Neural cell (in vitro differentiated cells): ENCODE measurements at regions not wholly inside any gene's neighbourhood (a gene's known extent, or its start where the extent isn't known, plus 50 kb on each side); places are given as distances from the start of the nearest gene placed in this dataset.

Experiments used
- H2AFZ ChIP-seq: fragments of 200-600, 300-800 bp; sonication (generic), shearing (Covaris generic); 2 replicates; pipeline ENCODE4 v1.6.0; 2014; ENCODE audit warnings: low read depth, mild to moderate bottlenecking, antibody characterized with exemption, low read length, moderate library complexity
- H3F3A ChIP-seq: fragments of 200-600 bp; shearing (Covaris generic); 2 replicates; pipeline ENCODE4 v1.6.1; 2016; ENCODE audit warnings: mild to moderate bottlenecking, moderate library complexity, mixed read lengths, antibody characterized with exemption, low read length; ENCODE audit not compliant: insufficient read depth, poor library complexity, severe bottlenecking
- H3K27ac ChIP-seq: fragments of 200-600, 300-800 bp; sonication (generic), shearing (Covaris generic); 2 replicates; pipeline ENCODE4 v1.5.1; 2014; ENCODE audit warnings: mild to moderate bottlenecking, low read length, moderate library complexity
- H3K27me3 ChIP-seq: fragments of 300-800, 200-600 bp; sonication (generic), shearing (Covaris generic); 2 replicates; pipeline ENCODE4 v1.6.0; 2014; ENCODE audit warnings: mild to moderate bottlenecking, low read depth, low read length, moderate library complexity; ENCODE audit not compliant: insufficient read depth
- H3K36me3 ChIP-seq: fragments of 300-800, 200-600 bp; sonication (generic), shearing (Covaris generic); 2 replicates; pipeline ENCODE4 v1.5.1; 2014; ENCODE audit warnings: mild to moderate bottlenecking, antibody characterized with exemption, low read length, moderate library complexity; ENCODE audit not compliant: insufficient read depth
- H3K4me2 ChIP-seq: fragments of 300-800, 200-600 bp; sonication (generic), shearing (Covaris generic); 2 replicates; pipeline ENCODE4 v1.6.0; 2014; ENCODE audit warnings: mild to moderate bottlenecking, low read length
- H3K4me3 ChIP-seq: fragments of 300-800, 200-600 bp; sonication (generic), shearing (Covaris generic); 2 replicates; pipeline ENCODE4 v1.5.1; 2014; ENCODE audit warnings: mild to moderate bottlenecking, low read length, moderate library complexity
- H3K79me2 ChIP-seq: fragments of 200-600 bp; shearing (Covaris generic); replicated peaks from 2 replicates; pipeline ENCODE4 v1.6.0; 2014; ENCODE audit warnings: mild to moderate bottlenecking, low read length, moderate library complexity; ENCODE audit not compliant: insufficient read depth
- H3K9ac ChIP-seq: fragments of 300-800, 200-600 bp; sonication (generic), shearing (Covaris generic); 2 replicates; pipeline ENCODE4 v1.6.1; 2016; ENCODE audit warnings: mild to moderate bottlenecking, low read length, mixed read lengths
- H3K9me2 ChIP-seq: fragments of 200-600 bp; shearing (Covaris generic); 2 replicates; pipeline ENCODE4 v1.6.1; 2016; ENCODE audit warnings: mild to moderate bottlenecking, low read length, mixed read lengths; ENCODE audit not compliant: insufficient read depth
- H3K9me3 ChIP-seq: fragments of 200-600, 300-800 bp; sonication (generic), shearing (Covaris generic); 2 replicates; pipeline ENCODE4 v1.6.1; 2016; ENCODE audit warnings: mild to moderate bottlenecking, mixed run types, low read length, moderate library complexity, mixed read lengths
- H4K20me1 ChIP-seq: fragments of 200-600 bp; shearing (Covaris generic); 2 replicates; pipeline ENCODE4 v1.6.1; 2016; ENCODE audit warnings: mild to moderate bottlenecking, mixed run types; ENCODE audit not compliant: insufficient read depth
- EP300 ChIP-seq: fragments of 450-650 bp; conservative IDR thresholded peaks from 2 replicates; pipeline ENCODE4 v1.6.1; 2014; ENCODE audit warnings: antibody characterized with exemption, mild to moderate bottlenecking, moderate library complexity; ENCODE audit not compliant: poor library complexity, severe bottlenecking
- EZH2 ChIP-seq: fragments of 200-600, 300-800 bp; shearing (Covaris generic), sonication (generic); IDR thresholded peaks from 2 replicates; pipeline ENCODE4 v1.6.1; 2014; ENCODE audit warnings: antibody characterized with exemption, low read length, borderline replicate concordance, mild to moderate bottlenecking; ENCODE audit not compliant: insufficient read depth, poor library complexity, severe bottlenecking
- MXI1 ChIP-seq: fragments of 450-650 bp; conservative IDR thresholded peaks from 2 replicates; pipeline ENCODE4 v1.6.1; 2014; ENCODE audit warnings: antibody characterized with exemption, mild to moderate bottlenecking; ENCODE audit not compliant: poor library complexity, severe bottlenecking
- POLR2AphosphoS5 ChIP-seq: IDR thresholded peaks from 2 replicates; pipeline ENCODE4 v1.6.1; 2012
- RAD21 ChIP-seq: fragments of 450-650 bp; conservative IDR thresholded peaks from 2 replicates; pipeline ENCODE4 v1.6.1; 2014; ENCODE audit warnings: antibody characterized with exemption, mild to moderate bottlenecking, moderate library complexity
- REST ChIP-seq: IDR thresholded peaks from 2 replicates; pipeline ENCODE4 v1.6.1; 2012; ENCODE audit warnings: borderline replicate concordance
- SMC3 ChIP-seq: fragments of 450-650 bp; conservative IDR thresholded peaks from 2 replicates; pipeline ENCODE4 v1.6.1; 2014; ENCODE audit warnings: antibody characterized with exemption, mild to moderate bottlenecking, moderate library complexity; ENCODE audit not compliant: poor library complexity
- TAF1 ChIP-seq: IDR thresholded peaks from 2 replicates; pipeline ENCODE4 v1.6.1; 2012; ENCODE audit warnings: low read depth
- TF ChIP-seq, protein P1 (sequence below): fragments of 450-650 bp; IDR thresholded peaks from 2 replicates; pipeline ENCODE4 v1.5.1; 2014; ENCODE audit warnings: antibody characterized with exemption, mild to moderate bottlenecking, moderate library complexity; ENCODE audit not compliant: poor library complexity, severe bottlenecking

- no peaks in the 10 kb centered on the region for H3K9me2 ChIP-seq
- no peaks in the 10 kb centered on the region for H4K20me1 ChIP-seq
- H3K9ac ChIP-seq: no peak overlapping the region
- TF ChIP-seq TAF1 (no peak), EZH2 (no peak), REST (no peak), SMC3 (no peak), RAD21 (no peak), POLR2AphosphoS5 (no peak), MXI1 (no peak), EP300 (no peak)
- TF ChIP-seq, protein P1, sequence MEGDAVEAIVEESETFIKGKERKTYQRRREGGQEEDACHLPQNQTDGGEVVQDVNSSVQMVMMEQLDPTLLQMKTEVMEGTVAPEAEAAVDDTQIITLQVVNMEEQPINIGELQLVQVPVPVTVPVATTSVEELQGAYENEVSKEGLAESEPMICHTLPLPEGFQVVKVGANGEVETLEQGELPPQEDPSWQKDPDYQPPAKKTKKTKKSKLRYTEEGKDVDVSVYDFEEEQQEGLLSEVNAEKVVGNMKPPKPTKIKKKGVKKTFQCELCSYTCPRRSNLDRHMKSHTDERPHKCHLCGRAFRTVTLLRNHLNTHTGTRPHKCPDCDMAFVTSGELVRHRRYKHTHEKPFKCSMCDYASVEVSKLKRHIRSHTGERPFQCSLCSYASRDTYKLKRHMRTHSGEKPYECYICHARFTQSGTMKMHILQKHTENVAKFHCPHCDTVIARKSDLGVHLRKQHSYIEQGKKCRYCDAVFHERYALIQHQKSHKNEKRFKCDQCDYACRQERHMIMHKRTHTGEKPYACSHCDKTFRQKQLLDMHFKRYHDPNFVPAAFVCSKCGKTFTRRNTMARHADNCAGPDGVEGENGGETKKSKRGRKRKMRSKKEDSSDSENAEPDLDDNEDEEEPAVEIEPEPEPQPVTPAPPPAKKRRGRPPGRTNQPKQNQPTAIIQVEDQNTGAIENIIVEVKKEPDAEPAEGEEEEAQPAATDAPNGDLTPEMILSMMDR: no peak
- no peaks in the 10 kb centered on the region for H3K9me3 ChIP-seq
- no peaks in the 10 kb centered on the region for H3K79me2 ChIP-seq
- no peaks in the 10 kb centered on the region for H3K27me3 ChIP-seq
- no peak overlapping the region for H3K27ac ChIP-seq
- H3K4me3 ChIP-seq: no peak overlapping the region
- H3K36me3 ChIP-seq: no peaks in the 10 kb centered on the region
- H3K4me2 ChIP-seq: no peak overlapping the region
- no peak overlapping the region for H2AFZ ChIP-seq
- H3F3A ChIP-seq: no peaks in the 10 kb centered on the region
Observed at GRCh38 chr20:12502443-12502842, 506.3 kb upstream of the SPTLC3 start.

GRCh38 chr20:12504779-12505178 lies 504.0 kb upstream of the SPTLC3 start:
- no peak overlapping the region for H3K4me3 ChIP-seq

More at GRCh38 chr20:12504779-12505178, 504.0 kb upstream of the SPTLC3 start:
- Histone ChIP-seq H3K27ac (no peak overlapping the region), H3K9me2 (no peaks in the 10 kb centered on the region), H3K79me2 (no peaks in the 10 kb centered on the region), H3K9me3 (no peaks in the 10 kb centered on the region), H4K20me1 (no peaks in the 10 kb centered on the region), H3K9ac (no peak overlapping the region), H3K36me3 (no peaks in the 10 kb centered on the region), H3K4me2 (no peak overlapping the region), H3F3A (no peaks in the 10 kb centered on the region), H2AFZ (no peak overlapping the region), H3K27me3 (no peaks in the 10 kb centered on the region)
- TF ChIP-seq TAF1: no peak
- TF ChIP-seq EZH2: no peak
- TF ChIP-seq EP300: no peak
- TF ChIP-seq, protein P1: no peak
- TF ChIP-seq POLR2AphosphoS5: no peak
- no peak for TF ChIP-seq RAD21
- no peak for TF ChIP-seq MXI1
- no peak for TF ChIP-seq REST
- TF ChIP-seq SMC3: no peak
